HG02884 (cell line): ENCODE measurements at regions not wholly inside any gene's neighbourhood (a gene's known extent, or its start where the extent isn't known, plus 50 kb on each side); places are given as distances from the start of the nearest gene placed in this dataset.
"Not testable (repeated sequence)": the region's sequence is repeated elsewhere in the genome, so short reads cannot be mapped to it uniquely, and the experiment has no call there.

Experiments used
- ATAC-seq: cut with Tn5 transposase; IDR thresholded peaks from one replicate; pipeline ENCODE4 v1.9.1; 2021; ENCODE audit warnings: mild to moderate bottlenecking, moderate library complexity; ENCODE audit not compliant: unreplicated experiment

DNA sequence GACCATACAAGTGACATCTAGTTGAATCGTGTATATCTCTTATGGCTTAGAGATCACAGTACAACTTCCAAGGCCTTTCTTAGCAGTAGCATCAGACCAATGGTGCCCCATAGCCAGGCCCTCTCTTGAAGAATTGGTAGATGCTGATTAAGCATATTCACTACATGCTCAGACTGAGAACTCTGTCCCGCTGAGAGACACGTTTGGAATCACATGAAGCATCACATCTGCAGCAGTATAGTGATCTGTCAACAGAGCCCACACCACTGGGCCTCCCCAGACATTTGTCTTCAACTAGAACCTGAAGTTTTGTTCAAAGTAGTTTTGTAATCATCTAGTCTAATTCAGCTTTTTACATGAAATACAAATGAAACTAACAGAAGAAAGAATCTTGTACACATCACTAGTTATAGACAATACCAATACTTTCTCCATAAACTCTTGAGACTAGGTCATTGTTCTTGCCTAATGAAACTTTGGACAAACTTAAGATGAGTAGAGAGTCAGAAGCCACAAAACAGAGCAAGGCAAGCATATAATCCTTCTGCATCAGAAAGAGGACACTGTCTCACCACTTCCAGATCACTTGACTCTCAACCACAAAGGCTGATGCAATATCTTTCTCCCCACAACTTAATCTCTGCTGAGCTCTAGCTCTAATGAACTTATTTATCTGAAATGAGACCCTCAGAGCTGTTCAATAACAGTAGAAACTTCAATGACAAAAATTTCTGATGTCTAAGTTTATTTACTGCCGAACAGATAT lies 182.7 kb downstream of the TBX18 start:
- ATAC-seq, result no peak

DNA sequence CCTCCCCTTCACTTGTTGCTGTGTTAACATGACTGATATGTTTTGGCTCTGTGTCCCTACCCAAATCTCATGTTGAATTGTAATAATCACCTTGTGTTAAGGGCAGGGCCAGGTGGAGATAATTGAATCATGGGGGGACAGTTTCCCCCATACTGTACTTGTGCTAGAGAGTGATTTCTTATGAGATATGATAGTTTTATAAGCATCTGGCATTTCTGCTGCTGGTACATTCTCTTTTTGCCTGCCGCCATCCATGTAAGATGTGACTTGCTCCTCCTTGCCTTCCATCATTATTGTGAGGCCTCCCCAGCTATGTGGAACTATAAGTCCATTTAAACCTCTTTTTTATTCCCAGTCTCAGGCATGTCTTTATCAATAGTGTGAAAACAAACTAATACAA lies 185.0 kb downstream of the TBX18 start:
- ATAC-seq, result no peak

DNA sequence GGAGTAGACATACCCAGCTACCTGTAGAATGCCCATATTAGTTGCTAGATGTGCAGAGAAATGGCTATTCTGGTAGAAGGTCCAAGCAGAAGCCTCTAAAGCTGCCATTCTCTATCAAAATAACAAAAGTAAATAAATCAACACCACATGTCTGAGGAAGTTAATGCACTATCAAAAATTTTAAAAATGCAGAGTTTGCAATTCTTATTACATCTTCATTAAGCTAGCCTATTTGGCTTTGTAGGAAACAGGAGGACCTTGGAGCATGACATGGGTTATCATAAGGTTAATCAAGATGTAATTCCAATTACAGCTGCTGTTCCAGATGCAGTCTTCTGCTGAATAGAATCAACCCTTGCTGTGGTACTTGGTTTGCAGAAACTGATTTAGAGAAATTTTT lies 188.4 kb downstream of the TBX18 start:
- no peak for ATAC-seq

DNA sequence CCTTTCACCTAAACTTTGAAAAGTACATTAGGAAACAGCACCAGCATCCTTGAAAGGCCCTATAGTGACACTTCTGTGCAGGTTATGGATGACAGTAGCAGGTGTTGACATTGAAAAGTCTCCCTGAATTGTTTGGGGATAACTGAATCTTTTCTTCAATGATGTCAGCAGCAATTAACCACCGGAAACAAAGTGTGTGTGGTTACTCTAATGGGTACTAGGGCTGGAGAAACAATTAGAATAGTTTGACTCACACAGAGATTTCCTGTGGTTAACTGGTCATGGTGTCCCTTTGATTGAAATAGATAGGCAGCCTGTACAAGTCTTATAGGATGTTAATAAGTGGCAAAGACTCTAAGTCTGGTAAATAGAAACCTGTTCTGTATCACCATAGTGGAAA lies 189.1 kb downstream of the TBX18 start:
- peak; percentile 97 for ATAC-seq

DNA sequence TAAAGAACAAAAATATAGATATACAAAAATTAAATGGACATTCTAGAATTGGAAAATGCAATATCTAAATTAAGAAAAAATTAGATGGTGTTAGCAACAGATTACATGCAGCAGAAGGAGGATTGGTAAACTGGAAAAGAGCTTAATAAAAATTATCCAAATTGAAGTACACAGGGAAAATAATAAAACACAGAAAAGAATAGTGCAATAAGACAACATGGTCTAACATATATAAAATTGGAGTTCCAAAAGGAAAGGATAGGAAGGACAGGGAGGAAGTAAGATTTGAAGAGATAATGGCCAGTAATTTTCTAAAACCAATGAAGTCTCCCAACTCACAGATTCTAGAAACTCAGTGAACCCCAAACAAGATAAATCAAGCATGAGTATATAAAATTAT lies 194.5 kb downstream of the TBX18 start:
- no peak for ATAC-seq

DNA sequence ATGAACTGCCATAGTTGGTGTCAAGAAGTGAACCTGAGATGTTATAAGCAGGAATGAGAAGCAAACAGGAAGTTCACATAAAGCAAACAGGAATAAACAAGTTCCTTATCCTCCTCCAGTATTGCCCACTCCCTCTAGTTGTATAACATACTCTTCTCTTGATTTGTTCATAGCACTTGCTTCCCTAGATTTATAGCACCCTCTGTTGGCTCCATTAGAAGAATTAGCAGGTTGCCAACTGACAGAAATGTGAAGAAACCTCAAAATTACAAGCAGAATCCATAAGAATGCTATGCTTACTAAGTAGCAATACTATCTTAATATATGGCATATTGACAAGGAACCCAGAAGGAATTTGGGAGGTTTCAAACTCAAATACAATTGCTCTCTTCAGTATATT lies 195.4 kb downstream of the TBX18 start:
- no peak for ATAC-seq

DNA sequence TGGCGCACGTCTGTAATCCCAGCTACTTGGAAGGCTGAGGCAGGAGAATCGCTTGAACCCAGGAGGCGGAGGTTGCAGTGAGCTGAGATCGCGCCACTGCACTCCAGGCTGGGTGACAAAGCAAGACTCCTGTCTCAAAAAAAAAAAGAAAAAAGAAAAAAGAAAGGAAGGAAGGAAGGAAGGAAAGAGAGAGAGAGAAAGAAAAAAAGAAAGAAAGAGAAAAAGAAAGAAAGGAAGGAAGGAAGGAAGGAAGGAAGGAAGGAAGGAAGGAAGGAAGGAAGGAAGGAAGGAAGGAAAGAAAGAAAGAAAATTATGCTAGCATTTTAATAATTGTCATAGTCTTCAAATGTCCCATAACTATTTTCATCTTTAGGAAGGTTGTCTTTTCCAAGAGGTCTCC lies 198.7 kb downstream of the TBX18 start:
- not testable (repeated sequence) for ATAC-seq

DNA sequence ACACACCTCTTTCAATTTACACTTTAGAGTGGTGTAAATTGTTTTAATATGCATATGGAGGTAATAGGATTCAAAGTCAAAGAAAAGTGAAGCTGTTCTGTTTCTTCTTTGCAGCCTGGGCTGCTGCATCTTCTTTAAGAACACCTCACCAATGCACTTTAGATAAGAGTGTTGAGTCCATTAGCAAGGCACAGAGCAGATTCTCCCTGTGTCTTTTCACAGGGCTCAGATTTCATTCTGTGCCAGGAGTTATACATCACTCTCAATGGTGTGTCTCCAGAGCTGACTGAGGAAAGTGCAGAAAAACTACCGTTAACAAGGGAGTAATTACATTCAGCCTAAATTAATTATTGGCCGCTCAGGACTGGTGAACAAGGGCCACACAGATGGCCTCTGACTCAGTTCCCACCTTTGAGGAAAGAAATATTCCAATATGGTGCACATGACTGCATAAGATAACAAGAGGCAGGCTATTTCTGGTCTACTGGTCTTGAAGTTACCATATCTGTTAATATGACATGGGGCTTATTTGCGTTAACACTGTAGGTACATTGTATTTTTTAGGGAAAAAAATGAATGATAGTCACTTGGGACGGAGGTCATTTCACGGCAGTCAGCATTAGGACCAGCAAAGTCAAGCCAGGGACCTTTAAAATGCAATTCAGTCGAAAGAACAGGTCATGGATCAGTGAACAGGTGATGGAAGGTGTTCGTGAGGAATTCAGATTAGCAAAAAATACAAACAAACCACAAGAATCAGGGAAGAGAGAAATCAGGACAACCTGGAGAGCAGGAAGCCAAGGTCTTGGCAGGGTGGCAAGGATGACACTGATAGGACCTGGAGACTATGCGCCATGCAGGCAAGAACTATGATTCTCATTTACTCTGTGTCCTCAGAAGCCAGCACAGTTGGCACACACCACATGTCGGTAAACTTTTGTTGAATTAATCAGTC lies 203.7 kb downstream of the TBX18 start:
- no peak for ATAC-seq

DNA sequence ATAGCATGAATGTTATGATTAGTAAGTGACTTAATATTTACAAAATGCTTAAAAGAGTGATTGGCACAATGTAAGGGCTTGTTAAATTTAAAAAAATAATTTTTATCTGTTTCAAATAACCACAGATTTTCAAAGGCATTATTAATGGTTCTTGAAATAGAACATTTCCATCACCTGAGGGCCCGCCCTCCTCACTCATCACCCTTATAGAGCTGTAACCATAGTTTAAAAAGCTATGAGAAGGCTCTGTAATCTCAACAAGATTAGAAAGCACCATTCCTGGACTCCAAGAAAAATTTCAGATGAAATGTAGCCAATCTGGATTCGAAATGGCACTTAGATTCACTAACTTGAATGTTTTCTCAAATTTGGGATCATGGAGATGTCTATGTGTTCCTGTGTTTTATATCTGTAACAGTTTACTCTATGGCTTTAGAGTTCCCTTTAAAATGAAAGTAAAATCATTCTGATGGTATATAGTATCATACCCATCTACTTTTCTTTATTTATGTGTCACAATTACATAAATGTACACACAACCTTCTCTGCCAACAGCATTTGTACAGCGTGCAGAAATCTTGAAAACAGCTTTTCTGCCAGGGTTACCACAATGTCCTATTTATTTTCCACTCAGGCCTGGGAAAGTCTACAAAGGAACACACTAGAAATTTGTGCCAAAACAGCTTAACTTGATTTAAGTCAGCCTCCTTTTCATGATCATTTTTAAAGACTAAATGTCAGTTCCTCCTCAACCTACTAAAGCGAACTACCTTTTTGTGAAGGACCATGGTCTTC lies 207.7 kb downstream of the TBX18 start:
- ATAC-seq, result no peak

DNA sequence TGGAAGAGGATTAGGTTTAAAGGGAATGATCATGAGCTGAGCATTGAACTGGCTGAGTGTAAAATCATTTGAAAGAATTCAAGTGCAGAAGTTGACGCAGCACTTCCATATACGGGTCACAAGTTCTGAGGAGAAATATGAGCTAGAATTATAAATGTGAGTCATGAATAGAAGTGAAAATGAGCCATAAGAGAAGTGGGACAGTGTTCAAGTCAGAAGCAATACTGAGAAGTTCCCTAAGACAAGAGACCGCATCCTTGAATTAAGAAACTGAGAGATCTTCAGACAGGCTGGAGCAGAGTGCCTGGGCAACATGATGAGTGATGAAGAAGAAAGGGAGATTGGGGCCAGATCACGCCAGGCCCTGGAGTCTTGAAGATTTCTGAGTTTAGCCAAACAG lies 209.7 kb downstream of the TBX18 start:
- no peak for ATAC-seq

DNA sequence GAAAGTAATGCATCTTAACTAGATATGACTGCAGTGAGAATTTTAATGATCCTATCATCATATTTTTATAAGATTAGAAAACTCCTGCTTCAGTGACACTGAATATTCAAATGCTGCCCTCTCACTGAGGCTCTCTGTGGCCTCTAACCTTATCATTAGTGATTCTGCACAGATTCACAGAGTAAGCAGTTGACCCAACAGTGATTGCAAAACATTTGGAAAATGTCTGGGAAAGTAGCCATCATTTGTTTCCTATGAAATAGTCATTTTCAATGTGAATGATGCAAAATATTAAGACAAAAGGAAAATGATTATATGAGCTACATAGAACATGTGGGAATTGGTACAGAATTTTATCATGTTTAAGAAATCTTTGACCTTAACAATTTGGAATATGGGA lies 210.3 kb downstream of the TBX18 start:
- no peak for ATAC-seq

DNA sequence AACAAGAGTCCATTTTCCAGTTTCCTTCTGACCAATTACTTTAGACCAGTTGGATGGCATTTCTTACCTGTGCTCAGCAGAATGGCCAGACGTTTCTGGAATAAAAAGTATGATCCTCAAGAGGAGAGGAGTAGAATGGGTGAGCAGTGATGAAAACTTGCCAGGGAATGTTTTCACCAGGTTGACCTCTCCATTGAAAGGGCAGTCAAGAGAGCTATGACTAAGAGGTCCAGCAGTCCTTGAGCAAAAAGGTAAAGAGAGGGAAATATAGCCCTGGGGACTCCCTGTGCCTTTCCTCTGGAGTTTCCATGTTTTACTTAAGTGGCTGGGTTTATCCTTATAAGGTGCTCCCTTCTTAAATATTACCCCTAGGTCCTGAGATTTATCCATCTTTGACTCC lies 210.9 kb downstream of the TBX18 start:
- no peak for ATAC-seq

DNA sequence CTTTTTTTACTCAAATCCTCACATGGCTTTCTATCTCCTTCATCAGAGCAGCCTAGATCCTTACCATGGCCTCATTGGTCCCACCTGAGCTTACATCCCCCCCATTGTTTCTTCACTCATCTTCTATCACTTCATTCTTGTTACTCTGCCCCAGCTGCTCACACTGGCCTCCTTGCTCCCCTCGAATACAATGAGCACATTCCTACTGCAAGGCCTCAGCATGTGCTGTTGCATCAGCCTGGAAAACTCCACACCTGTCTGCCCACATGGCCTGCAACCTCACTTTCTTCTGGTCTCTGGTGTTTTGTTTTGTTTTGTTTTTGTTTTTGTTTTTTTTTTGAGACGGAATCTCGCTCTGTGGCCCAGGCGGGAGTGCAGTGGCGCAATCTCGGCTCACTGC lies 212.6 kb downstream of the TBX18 start:
- ATAC-seq, result no peak

DNA sequence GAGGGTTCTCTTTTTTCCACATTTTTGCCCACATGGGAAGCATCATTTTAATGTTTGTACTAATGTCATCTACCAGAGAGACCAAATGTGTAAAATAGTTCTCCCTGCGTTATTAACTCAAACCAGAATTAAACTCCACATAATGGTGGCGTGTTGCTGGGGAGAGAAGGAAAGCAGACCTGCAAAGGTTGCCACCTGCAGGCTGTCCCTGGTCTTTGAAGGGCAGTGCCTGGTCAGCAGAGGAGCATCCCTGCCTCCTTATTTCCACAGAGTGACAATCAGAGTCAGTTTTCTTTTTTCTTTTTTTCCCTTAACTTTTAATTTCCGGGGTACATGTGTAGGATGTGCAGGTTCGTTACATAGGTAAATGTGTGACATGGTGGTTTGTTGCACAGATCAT lies 214.5 kb downstream of the TBX18 start:
- no peak for ATAC-seq

DNA sequence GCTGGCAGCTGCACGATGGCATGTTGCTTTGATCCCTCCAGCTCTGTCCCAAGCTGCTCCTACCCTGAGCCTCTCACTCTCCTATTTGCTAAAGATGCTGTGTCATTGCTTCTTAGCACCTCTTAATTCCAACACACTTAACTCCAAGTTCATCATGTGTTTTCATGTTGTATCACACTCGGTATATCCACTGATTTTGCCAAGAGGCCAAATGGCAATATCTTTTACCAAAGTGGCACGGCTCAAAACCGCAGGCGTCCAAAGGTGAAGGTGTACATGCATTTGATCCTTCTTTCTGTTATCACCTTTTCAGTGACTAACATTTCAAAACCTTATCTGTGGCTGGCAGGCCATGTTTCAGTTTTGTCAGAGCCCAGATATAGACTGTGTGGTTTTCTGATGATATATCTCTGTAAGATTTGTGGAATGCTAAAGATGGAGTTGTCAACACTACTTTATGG lies 217.0 kb downstream of the TBX18 start:
- peak; percentile 47 for ATAC-seq

DNA sequence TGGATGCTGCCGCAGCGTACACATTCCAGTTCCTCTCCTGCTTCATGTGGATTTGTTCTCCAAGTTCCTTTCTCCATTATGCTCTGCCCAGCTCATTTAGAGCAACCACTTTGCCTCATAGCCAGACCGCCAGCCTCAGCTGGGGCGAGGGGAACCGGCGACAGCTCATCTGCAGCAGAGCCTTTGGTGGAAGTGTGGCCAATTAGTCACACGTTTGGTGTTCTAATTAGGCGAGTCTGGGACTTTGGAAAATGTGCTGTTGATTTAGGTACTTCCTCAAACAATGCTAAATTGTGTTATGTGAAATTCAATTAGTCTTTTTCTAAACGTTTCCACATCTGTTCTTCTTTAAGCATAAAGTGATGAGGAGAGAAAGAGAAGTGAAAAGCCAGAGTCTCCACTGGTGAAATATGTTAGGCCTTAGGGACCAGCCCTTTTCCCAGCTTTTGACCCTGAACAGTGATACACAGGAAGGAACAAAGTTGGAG lies 217.9 kb downstream of the TBX18 start:
- no peak for ATAC-seq

DNA sequence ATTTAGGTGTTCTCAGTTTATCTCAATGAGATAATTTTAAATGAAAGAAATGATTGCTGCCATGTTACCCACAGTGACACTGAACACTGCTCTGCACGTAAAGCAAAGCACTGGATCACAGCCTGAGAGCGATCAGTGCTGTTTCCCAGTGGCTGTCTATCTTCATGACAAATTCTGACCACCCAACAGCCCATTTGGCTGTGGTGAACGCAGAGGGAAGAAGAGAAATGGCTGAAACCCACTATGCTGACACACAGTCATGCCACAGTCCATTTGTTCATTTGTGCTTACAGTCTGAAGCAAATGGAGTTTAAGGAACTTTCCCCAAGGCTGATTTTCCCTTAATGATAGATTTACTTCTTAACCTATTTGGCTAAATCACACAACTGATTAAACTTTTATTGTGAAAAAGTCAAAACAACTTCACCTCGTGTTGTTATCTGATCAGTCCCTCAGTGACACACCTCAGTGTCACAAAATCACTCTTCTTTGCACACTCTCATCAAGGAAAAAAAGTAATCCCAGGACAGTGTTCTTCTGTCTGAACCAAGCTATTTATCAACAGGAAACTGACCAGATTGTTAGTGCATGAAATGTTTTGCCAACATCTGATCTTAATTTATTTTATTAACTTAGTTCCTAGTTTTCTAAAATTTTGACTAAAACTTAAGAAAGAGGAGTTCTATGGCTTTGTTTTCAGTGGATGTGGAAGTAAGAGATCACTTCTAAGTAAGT lies 225.1 kb downstream of the TBX18 start:
- ATAC-seq, result no peak

DNA sequence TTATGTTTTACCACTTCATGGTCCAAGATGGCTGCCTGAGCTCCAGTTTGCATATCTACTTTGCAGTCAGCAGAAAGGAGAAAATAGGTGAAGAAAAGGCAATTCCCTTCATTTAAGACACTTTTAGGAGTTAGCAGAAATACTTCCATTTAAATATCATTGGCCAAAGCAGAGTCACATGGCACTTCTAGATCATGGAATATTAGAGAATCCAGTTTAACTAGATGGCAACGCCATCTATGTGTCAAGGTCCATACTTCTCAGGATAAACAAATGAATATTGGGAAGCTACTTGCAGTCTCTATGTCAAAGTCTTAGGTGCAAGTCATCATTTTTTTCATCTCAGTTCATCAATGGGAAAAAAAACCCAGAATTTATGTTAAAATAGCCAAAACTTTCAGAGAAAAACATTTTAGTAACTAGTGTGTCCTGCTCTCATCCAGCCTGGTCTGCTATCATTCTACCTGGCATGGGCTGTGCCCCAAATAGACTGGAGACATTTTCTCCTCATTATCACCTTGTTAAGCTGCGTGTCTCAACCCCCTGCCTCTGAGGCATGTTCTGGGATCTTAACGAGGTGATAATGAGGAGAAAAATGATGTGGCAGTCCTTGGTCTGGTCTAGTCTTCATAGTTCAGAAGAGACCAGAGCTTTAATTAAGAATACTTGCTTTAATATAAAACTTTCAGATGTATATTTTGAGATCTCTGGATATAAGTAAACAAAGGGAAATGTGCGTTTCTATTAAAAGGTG lies 227.3 kb downstream of the TBX18 start:
- no peak for ATAC-seq

DNA sequence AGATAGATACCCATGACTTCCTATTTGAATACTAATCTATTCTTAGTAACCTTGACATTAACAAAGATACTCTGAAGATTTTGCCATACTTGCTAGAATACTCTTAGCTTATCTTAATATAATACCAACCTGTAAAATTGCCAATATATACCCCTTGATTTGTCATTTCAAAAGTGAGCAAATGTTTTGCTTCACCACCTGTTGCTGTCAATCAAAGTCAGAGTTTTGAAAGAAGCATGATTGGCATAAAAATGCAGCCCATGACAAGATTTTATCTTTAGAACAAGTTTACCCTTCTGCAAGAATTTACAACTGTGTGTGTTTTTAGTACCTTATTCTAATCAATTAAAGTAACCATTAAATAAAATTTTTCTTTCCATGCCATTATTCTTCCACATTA lies 236.2 kb downstream of the TBX18 start:
- ATAC-seq, result no peak

DNA sequence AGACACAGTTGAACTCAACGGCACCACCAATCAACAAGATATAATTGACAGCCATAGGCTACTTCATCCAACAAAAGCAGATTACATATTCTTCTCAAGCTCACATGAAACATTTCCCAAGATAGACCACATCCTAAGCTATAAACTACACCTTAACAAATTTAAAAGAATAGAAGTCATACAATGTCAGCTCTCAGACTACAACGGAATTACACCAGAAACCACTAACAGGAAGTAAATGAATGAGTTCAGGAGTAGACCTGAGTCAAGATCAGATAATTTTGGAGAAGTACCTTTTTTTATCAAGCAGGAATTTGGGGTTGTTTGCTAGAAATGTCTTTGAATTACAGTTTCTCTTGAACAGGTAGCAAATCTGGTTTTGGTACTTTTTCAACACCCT lies 237.8 kb downstream of the TBX18 start:
- ATAC-seq, result peak; percentile 43
